ENCODE measurements at regions not wholly inside any gene's neighbourhood (a gene's known extent, or its start where the extent isn't known, plus 50 kb on each side); places are given as distances from the start of the nearest gene placed in this dataset.

GRCh38 chr10:58970160-58970915 lies 206.1 kb upstream of the PHYHIPL start:
- no peak overlapping the region for H3K9ac ChIP-seq (ENCODE audit: low read length)
- H3K27me3 Mint-ChIP-seq, result peaks cover 4% of the 10 kb centered on the region
- DNase-seq (no peak), ATAC-seq (ENCODE audit: low read depth) (no peak)
- ChIA-PET POLR2A (no interaction called here), CTCF (no interaction called here)
- 94% methylated on average over 1 of the region's 2 CpGs for WGBS (ENCODE audit: insufficient coverage)
- intact Hi-C loops (cut with micrococcal nuclease), result no loop called here
- H3K4me2 ChIP-seq (replicated peaks; ENCODE audit: low read depth, low read length, poor library complexity, severe bottlenecking), result no peak overlapping the region
- peaks cover 0 to 3% (median 0%) of the 10 kb centered on the region in 3 donors for H3K9me3 ChIP-seq (ENCODE audit: control extremely low read depth in 1 of 3, control insufficient read depth in 2 of 3, insufficient read depth in 1 of 3, low read length in 2 of 3)
- no peak for TF ChIP-seq EZH2 (IDR thresholded peaks at IDR 0.05; ENCODE audit: borderline replicate concordance, insufficient read depth, low read depth, low read length, poor library complexity, severe bottlenecking)
- TF ChIP-seq, protein P1, sequence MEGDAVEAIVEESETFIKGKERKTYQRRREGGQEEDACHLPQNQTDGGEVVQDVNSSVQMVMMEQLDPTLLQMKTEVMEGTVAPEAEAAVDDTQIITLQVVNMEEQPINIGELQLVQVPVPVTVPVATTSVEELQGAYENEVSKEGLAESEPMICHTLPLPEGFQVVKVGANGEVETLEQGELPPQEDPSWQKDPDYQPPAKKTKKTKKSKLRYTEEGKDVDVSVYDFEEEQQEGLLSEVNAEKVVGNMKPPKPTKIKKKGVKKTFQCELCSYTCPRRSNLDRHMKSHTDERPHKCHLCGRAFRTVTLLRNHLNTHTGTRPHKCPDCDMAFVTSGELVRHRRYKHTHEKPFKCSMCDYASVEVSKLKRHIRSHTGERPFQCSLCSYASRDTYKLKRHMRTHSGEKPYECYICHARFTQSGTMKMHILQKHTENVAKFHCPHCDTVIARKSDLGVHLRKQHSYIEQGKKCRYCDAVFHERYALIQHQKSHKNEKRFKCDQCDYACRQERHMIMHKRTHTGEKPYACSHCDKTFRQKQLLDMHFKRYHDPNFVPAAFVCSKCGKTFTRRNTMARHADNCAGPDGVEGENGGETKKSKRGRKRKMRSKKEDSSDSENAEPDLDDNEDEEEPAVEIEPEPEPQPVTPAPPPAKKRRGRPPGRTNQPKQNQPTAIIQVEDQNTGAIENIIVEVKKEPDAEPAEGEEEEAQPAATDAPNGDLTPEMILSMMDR (IDR thresholded peaks at IDR 0.05), result no peak
- no peak overlapping the region for H3K27ac ChIP-seq (ENCODE audit: low read length in 2 of 2)
- H2AFZ ChIP-seq (ENCODE audit: insufficient read depth, low read depth, low read length, poor library complexity, severe bottlenecking), result no peak overlapping the region
- H3K4me3 ChIP-seq (ENCODE audit: control extremely low read depth in 1 of 5, extremely low read depth in 1 of 5, insufficient read depth in 1 of 5, low read depth in 2 of 5, low read length in 4 of 5), result no peak overlapping the region
- H3K4me1 ChIP-seq (ENCODE audit: control insufficient read depth in 2 of 2, insufficient read depth in 2 of 2, low read length in 2 of 2), result no peaks in the 10 kb centered on the region
- no peaks in the 10 kb centered on the region for H3K9me3 Mint-ChIP-seq (ENCODE audit: insufficient read depth)
- H3K79me2 ChIP-seq (ENCODE audit: control insufficient read depth, insufficient read depth, low read length), result no peaks in the 10 kb centered on the region
- no peaks in the 10 kb centered on the region for H3K4me1 Mint-ChIP-seq
- H3K4me3 Mint-ChIP-seq, result no peak overlapping the region
- H4K20me1 ChIP-seq (ENCODE audit: control insufficient read depth, insufficient read depth, low read length, poor library complexity, severe bottlenecking), result no peaks in the 10 kb centered on the region
- H3K27me3 ChIP-seq (replicated peaks in 1 of 4; ENCODE audit: control extremely low read depth in 1 of 4, control insufficient read depth in 3 of 4, insufficient read depth in 4 of 4, low read length in 3 of 4), result peaks cover 0 to 3% (median 0%) of the 10 kb centered on the region in 4 experiments
- no peak overlapping the region for H3K27ac Mint-ChIP-seq
- no peaks in the 10 kb centered on the region for H3K36me3 ChIP-seq (replicated peaks in 1 of 2; ENCODE audit: control extremely low read depth in 1 of 2, control insufficient read depth in 1 of 2, extremely low read depth in 1 of 2, insufficient read depth in 2 of 2, low read length in 1 of 2)

GRCh38 chr10:58971211-58971610 lies 205.2 kb upstream of the PHYHIPL start:
- Mint-ChIP-seq H3K4me1 (no peaks in the 10 kb centered on the region), H3K27ac (no peak overlapping the region), H3K27me3 (peaks cover 4% of the 10 kb centered on the region), H3K4me3 (no peak overlapping the region), H3K9me3 (ENCODE audit: insufficient read depth) (no peaks in the 10 kb centered on the region)
- Histone ChIP-seq H3K27ac (ENCODE audit: low read length in 2 of 2) (no peak overlapping the region), H3K9me3 (ENCODE audit: control extremely low read depth in 1 of 3, control insufficient read depth in 2 of 3, insufficient read depth in 1 of 3, low read length in 2 of 3) (peaks cover 0 to 3% (median 0%) of the 10 kb centered on the region in 3 donors), H4K20me1 (ENCODE audit: control insufficient read depth, insufficient read depth, low read length, poor library complexity, severe bottlenecking) (no peaks in the 10 kb centered on the region), H3K79me2 (ENCODE audit: control insufficient read depth, insufficient read depth, low read length) (no peaks in the 10 kb centered on the region), H3K4me3 (ENCODE audit: control extremely low read depth in 1 of 5, extremely low read depth in 1 of 5, insufficient read depth in 1 of 5, low read depth in 2 of 5, low read length in 4 of 5) (no peak overlapping the region), H3K27me3 (replicated peaks in 1 of 4; ENCODE audit: control extremely low read depth in 1 of 4, control insufficient read depth in 3 of 4, insufficient read depth in 4 of 4, low read length in 3 of 4) (peaks cover 0 to 3% (median 0%) of the 10 kb centered on the region in 4 experiments), H2AFZ (ENCODE audit: insufficient read depth, low read depth, low read length, poor library complexity, severe bottlenecking) (no peak overlapping the region), H3K36me3 (replicated peaks in 1 of 2; ENCODE audit: control extremely low read depth in 1 of 2, control insufficient read depth in 1 of 2, extremely low read depth in 1 of 2, insufficient read depth in 2 of 2, low read length in 1 of 2) (no peaks in the 10 kb centered on the region), H3K4me1 (ENCODE audit: control insufficient read depth in 2 of 2, insufficient read depth in 2 of 2, low read length in 2 of 2) (no peaks in the 10 kb centered on the region), H3K9ac (ENCODE audit: low read length) (no peak overlapping the region), H3K4me2 (replicated peaks; ENCODE audit: low read depth, low read length, poor library complexity, severe bottlenecking) (no peak overlapping the region)
- ATAC-seq (ENCODE audit: low read depth), result no peak
- no peak for DNase-seq
- TF ChIP-seq, protein P1 (IDR thresholded peaks at IDR 0.05), result no peak
- TF ChIP-seq EZH2 (IDR thresholded peaks at IDR 0.05; ENCODE audit: borderline replicate concordance, insufficient read depth, low read depth, low read length, poor library complexity, severe bottlenecking), result no peak
- POLR2A ChIA-PET, result no interaction called here
- CTCF ChIA-PET, result no interaction called here
- intact Hi-C loops (cut with micrococcal nuclease), result no loop called here

All from B cell (primary cell).